Keratinocyte (primary cell): ENCODE measurements at regions not wholly inside any gene's neighbourhood (a gene's known extent, or its start where the extent isn't known, plus 50 kb on each side); places are given as distances from the start of the nearest gene placed in this dataset.

Experiments used
- CTCF ChIP-seq, 3 experiments: IDR thresholded peaks in 1 of 3; conservative IDR thresholded peaks in 1 of 3; optimal IDR thresholded peaks in 1 of 3; 2 replicates in 2 of 3; 3 replicates in 1 of 3; pipeline versions ENCODE3 to v1.5.1; 2011; ENCODE audit warnings: low read length in 3 of 3, mild to moderate bottlenecking in 3 of 3, moderate library complexity in 2 of 3, control low read depth in 1 of 3, inconsistent platforms in 1 of 3; ENCODE audit not compliant: insufficient read depth in 2 of 3; ENCODE audit errors: extremely low read depth in 1 of 3
- EZH2 ChIP-seq: IDR thresholded peaks from one replicate; pipeline ENCODE4 v1.6.1; 2012; ENCODE audit warnings: inconsistent platforms, mild to moderate bottlenecking, low read length, moderate library complexity

DNA sequence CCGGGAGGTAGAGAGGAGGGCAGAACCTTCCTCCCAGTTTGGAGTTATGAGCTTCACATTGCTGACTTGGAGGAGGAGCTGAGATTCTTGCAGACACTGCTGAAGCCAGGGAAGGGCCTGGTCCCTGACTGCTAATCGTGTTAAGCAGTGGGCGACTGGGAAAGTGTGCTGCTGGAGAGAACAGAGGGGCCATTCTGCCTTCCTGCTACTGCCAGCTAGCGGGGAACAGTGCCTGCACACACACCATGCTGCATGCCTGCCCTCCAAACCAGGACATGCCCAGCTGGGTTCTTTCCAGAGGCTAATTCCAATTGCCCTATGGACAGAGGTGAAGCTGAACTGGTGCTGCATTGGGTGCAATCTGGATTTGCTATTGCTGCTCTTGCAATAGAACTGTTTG, 281.4 kb downstream of the AJAP1 start:
- no peak for TF ChIP-seq CTCF (optimal IDR thresholded peaks at IDR 0.05 in 1 of 3, IDR thresholded peaks at IDR 0.05 in 1 of 3, conservative IDR thresholded peaks at IDR 0.05 in 1 of 3; ENCODE audit: extremely low read depth in 1 of 3, insufficient read depth in 2 of 3, low read length in 3 of 3)
- TF ChIP-seq EZH2, result no peak
